Ramos (cell line): ENCODE measurements at regions not wholly inside any gene's neighbourhood (a gene's known extent, or its start where the extent isn't known, plus 50 kb on each side); places are given as distances from the start of the nearest gene placed in this dataset.

ENCODE experiments used
- in situ Hi-C: fragments of 300-500 bp; cut with MboI; formaldehyde crosslinking; loops from one replicate; pipeline ENCODE4 v1.14.3; 2022; ENCODE audit warnings: low sequenced_read_pairs; ENCODE audit not compliant: unreplicated experiment

GRCh38 chr5:113989913-113990305, 372.0 kb upstream of the KCNN2 start:
- in situ Hi-C loops = no loop called here

- in situ Hi-C loops = no loop called here
These were observed 360.8 kb upstream of the KCNN2 start for GRCh38 chr5:114001076-114001475.

DNA sequence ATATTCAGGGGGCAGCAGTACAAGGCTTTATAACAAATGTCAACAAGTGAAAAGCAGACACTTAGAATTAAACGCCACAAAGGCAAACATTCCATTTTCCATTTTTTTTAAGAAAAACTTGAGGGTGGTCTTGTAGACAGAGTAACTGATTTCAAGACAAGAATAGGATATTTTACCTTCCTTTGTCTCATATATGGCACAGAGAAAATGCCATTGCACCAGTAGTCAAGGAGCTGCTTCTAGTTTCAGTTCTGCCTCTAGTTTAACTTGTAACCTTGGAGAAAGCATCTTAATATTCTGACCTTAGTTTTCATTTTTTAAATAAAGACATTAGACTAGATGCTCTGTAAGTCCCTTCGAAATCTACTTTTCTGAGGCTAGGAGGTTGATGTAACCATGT, 355.3 kb upstream of the KCNN2 start:
- in situ Hi-C loops = no loop called here

DNA sequence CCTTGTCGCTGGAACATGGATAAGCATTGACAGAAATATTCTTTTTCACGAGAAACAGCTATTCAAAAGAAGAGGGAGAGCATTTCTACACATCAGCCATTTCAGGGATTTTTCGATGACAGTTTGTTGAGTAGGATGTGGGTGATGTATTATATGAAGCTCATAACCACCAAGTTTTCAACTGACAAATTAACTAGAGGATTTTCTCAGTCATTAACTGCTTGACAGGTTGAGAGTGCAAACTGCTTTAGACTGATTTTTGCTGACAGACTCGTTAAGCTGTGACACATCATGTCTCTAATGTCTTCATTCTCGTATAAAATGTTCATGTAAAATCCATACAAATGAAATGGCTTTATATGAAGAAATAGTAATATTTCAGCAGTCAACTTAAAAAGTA, 354.2 kb upstream of the KCNN2 start:
- in situ Hi-C loops = no loop called here

- in situ Hi-C loops = no loop called here
These were observed 351.5 kb upstream of the KCNN2 start for GRCh38 chr5:114010362-114010761.

GRCh38 chr5:114018186-114018585, 343.7 kb upstream of the KCNN2 start:
- in situ Hi-C loops = no loop called here

DNA sequence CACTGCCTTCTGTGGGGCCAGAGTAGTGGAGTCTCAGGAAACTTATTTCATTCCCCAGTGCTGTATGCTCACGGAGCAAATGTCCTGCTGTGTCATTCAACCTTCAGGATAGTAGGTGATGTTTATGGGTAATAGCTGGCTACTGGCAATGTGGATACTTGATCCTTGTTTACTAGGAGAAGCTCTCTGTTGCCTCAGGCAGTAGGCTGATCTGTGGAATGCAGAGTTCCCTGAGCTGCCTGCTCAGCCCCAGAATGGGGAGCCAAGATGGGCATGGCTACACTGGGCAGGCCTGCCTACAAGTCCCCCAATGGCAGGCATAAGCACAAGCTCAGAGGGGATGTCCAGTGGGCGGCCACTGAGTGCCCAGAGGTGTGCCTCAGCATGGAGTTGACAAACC, 323.1 kb upstream of the KCNN2 start:
- in situ Hi-C loops = no loop called here

DNA sequence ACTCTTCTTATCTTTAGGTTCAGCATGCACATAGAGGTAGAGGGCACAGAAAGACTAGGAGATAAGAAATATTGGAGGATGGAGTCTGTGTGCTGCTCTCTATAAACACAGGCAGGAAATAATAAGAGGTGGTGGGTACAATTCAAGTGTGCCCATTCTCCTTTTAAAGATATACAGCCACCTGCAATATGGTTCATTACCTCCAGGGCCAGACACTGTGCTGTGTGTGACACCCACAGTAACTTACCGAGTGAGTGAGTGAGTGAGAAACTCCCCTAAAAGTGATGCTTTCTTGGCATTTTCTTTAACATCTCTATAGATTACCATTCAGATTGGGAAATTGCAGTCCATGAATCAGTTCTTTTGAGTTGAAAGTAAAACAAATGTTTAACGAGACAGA, 311.8 kb upstream of the KCNN2 start:
- in situ Hi-C loops = no loop called here

DNA sequence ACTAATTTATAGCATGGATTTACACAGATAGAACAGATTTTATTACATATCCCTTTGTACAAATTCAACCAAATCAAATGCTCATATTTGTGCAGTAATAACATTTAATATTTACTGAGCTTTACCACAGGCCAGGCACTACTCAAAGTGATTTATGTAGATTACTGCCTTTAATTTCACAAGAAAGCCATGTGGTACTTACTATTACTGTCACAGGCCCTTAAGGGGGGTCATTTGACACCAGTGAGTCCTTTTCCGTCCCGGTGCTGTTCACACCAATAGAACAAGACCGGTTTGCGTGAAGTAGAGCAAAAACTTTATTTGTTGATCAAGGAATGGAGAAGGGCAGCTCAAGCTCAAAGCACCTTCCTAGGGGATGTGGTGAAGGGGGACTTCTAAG, 308.5 kb upstream of the KCNN2 start:
- in situ Hi-C loops = no loop called here

DNA sequence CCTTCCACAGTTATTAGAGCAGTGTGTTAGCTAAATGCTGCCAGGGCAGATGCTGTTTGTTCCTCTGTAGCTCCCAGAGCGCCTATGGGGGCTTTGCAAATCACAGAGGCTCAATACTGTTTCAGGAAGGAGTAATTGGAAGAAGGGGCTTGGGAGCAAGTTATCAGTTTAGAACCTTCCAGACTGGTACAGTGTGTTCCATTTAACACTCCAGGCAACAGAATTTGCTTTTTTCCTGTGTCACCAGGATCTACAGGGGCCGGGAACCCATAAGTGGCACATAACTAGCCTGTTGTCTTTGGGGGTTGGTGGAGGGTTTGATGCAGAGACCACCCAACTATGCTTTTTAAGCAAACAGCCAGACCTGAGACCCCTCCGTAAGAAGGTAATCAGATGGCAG, 307.3 kb upstream of the KCNN2 start:
- in situ Hi-C loops = no loop called here

DNA sequence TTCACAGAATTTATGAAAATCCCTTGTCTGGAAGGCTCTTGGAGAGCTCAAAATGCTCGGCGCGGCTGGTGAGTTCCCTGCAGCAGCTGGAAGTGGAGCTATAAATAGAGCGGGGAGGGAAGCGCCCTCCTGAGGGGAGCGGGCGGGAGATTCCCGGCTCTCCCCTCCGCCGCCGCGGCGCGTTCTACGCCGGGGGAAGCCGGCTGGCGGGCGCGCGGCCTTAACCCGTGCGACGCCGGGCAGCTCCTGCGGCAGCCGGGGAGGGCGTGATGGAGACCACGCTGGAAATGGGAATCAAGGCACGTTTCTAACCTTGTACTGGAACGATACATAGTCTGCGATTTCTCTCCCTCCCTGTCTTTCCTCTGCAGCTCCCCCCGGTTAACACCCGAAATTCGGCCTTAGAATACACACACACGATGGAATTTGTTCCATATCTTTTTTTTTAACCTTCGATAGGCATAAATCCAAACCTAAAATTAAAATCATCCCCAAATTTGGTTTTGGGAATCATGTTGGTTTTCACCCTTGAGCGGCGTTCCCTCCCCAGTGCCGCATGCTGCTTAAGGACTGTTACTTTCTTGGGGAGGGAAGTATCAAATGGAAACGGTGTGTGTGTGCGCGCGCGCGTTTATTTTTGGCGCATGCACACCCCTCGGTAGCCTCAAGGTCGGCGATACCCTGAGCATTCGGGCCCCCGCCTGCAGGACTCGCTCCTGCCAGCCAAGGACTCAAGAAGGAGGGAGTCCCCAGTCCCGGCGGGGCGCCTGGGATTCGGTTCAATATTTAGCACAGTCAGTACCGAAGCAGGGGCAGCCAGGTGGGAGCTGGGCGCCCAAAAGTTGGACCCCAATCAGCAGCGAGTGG, 306.3 kb upstream of the KCNN2 start:
- in situ Hi-C loops = no loop called here

GRCh38 chr5:114056185-114056538, 305.7 kb upstream of the KCNN2 start:
- in situ Hi-C loops = no loop called here

DNA sequence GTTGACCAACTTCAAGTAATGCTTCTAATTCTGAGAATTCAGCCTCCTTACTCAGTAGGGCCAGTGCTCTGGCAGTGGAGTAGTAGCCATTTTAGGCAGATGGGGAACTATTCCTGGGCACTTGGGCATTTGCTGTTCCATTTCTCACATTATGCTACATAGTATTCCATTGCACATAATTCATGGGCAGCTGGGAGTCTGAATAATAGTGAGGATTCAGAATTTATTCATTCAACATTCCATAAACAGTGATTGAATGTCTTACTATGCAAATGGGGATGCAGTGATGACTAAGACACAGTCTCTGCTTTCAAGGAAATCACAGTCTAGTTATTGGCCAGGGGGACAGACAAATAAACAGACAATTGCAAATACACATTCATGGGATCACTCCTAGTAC, 301.0 kb upstream of the KCNN2 start:
- in situ Hi-C loops = no loop called here

- in situ Hi-C loops = no loop called here
These were observed 298.7 kb upstream of the KCNN2 start for GRCh38 chr5:114062932-114063867.

- in situ Hi-C loops = no loop called here
These were observed 296.0 kb upstream of the KCNN2 start for GRCh38 chr5:114065912-114066311.

GRCh38 chr5:114070093-114070722, 291.7 kb upstream of the KCNN2 start:
- in situ Hi-C loops = no loop called here

GRCh38 chr5:114089259-114089658, 272.6 kb upstream of the KCNN2 start:
- in situ Hi-C loops = no loop called here

DNA sequence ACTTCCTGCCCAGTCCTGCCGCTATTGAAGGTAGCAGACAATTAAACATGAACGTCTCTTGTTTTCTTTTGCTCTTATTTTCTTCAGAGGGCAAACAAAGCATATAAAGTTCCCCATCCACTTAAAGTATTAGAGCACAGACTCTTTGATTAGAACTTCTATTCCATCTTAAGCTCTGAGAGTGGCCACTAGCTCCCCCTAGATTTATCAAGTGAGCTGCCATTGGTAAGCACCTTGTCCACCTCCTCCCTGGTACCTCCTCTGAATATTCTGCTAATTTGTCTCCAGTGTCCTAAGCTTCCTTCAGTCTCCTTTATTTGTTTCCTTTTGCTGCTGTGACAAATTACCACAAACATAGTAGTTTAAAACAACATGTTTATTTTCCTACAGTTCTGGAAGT, 264.3 kb upstream of the KCNN2 start:
- in situ Hi-C loops = no loop called here

DNA sequence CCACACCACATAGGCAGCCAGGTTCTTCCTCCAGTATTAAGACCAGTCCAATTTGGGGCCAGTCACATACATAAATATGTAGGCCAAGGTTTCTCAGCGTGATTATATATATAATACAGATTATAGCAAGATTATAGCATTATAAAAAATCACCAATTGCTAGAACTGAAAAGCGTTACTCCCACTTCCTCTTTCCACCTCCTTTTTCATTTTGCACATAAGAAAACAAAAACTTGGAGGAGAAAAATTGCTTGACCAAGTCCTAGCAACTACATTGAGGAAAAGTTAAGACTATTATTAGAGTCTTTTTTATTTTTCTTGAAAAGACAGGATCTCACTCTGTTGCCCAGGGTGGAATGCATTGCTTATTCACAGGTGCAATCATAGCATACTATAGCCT, 262.7 kb upstream of the KCNN2 start:
- in situ Hi-C loops = no loop called here

DNA sequence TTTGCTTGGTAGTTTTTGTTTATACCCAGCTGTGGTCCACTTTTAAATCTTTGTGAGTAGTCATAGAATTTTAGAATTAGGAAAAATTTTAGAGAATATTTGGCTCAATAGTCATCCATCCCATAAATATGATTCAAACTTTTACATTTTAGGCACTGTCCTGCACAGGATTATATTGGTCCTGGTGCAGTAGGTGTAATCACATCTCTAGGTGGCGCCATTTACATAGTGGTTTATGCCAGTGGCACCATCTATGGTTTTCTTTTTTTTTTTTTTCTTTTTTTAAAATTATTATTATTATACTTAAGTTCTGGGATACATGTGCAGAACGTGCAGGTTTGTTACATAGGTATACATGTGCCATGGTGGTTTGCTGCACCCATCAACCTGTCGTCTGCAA, 260.7 kb upstream of the KCNN2 start:
- in situ Hi-C loops = no loop called here

- in situ Hi-C loops = no loop called here
These were observed 248.3 kb upstream of the KCNN2 start for GRCh38 chr5:114113604-114114003.
